ENCODE measurements at regions not wholly inside any gene's neighbourhood (a gene's known extent, or its start where the extent isn't known, plus 50 kb on each side); places are given as distances from the start of the nearest gene placed in this dataset.
A peak's percentile ranks its signal among the peaks of the same experiment; 100 is the strongest.

DNA sequence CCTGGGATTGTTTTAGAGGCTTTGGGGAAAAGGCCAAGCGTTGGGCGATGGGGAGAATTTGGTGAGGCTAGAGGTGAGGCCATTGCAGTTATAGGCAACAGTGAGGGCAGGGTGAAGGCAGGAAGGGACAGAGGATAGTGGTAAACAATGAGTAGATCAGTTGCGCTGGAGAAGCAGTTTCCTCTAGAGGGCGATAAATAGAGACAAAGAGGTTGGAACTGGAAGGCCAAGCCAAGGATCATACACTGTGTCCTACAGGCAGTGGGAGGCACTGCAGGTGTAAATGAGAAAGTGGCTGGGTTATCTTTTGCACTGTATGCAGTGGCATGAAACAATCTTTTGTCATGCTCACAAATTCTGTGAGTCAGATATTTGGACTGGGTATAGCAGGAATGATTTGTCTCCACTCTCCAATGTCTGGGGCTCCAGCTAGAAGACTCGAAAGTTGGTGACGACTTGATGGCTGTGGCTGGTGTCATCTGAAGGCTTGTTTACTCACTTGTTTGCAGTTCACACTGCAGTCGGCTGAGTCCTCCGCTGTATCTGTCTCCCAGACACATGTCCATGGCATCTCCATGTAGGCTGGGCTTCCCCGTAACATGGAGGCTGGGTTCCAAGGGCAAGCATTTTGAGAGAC, 82.1 kb downstream of the TNP1 start:
- DNase-seq, result peak in 2 of 42 donors; percentile 6 to 10
- intact Hi-C loops (cut with DNase I), result no loop called here

DNA sequence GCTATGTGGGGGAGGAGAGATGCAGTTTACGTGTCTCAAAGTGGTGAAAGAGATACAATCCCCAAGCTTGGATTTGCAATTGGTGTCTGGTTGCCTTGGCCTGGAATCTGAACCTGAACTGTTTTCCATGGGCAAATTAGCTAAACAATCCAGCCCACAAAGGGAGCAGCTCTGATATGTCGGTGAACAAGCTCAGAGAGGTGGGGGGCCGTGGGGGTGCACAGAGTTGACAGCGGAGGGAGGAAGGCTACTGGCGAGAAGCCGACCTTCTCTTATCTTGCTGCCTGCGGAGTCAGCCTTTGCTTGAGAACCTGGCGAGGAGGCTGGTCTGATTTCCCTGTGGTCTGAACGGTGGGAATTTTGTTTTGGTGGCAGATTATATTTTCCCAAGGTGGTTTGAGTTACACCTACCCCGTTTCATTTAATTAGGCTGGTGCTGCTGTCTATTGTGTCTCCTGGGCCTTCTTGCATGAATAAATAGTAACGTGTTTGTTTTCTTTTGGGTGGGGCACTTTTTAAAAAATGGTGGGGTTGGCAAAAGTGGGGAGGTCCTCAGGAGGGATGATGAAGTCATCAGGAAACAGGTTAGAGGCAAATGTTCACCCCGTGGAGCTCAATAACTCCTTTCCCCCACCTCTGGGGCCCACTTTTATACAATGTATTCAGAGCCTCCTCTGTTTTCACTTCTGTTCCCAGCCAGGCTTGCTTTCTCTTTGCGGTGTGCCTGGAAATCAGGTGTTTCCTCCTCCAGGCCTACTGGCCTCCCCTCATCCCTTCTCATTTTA, 80.9 kb upstream of the IGFBP5 start:
- intact Hi-C loops (cut with DNase I), result no loop called here
- DNase-seq, result no peak

DNA sequence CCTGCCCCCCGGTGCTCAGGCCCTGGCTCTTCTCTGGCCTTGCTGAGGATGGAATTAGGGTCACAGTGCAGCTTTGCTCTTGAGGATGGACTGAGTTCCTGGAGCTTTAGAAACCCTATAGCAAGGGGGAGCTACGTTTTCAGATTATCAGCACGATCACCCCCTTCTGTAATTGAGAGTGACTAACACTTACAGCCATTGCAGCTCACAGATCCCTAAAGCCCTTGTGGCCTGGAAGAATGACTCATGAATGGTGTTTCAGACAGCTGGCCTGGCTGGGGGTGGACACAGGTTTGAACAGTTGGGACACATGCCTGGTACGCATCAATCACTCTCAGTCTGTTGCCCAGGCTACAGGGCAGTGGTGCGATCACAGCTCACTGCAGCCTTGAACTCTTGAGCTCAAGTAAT, 79.7 kb upstream of the IGFBP5 start:
- no peak for DNase-seq
- intact Hi-C loops (cut with DNase I), result no loop called here

GRCh38 chr2:216774620-216775019, 79.3 kb upstream of the IGFBP5 start:
- intact Hi-C loops (cut with DNase I), result no loop called here
- no peak for DNase-seq

DNA sequence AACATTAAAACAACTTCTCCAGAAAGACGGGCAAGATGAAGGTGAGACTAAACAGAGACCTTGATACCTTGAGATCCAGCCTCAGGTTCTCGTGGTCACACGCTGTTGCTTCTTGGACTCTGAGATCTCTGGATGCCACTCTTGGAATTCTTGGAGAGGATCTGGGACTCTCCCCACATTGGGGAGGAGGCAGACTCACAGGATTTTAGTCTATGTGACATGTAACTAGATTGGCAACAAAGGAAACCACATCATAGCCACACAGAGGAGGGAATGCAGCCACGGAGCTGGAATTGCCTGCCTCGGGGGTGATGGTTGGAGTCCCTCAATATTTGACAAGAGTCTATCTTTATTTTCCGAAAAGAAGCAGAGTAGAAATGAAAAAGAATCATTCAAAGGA, 78.8 kb upstream of the IGFBP5 start:
- intact Hi-C loops (cut with DNase I), result no loop called here
- DNase-seq, result no peak

DNA sequence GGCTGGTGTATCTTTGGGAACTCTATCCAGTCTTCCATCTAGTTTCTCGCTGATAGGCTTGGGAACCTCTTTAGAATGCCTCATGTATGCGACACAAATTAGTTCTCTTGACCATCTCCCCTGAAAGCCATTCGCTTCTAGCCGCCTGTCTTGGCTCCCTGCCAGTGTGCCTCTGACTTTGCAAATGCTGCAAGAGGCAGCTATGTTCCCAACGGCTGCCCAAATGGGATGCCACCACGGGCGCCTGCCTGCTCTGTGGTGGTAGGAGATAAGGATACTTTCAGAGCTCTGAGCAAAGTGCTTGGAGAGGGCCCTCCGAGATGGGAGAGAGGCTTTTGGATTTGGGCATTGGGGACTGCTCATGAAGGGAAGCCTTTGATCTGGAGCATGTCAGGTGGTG, 77.7 kb upstream of the IGFBP5 start:
- DNase-seq, result peak in 4 of 42 donors; percentile 20 to 48 (median 28)

DNA sequence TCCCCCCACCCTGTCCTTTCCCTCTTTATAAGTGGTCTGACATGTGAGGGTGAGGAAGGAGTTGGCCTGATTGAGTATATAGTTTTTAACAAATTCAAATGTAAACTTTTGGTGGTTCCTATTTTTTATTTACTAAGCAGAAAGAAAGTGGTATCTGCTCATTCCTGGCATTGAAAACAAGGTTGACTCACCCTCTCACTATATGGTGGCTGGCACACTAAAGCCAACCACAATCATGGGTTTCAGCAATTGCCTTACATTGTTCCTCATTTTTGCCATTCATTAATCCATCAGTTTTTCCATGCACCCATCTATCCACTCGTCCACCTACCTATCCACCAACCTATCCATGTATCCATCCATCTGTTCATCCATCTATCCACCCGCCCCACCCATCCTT, 75.4 kb upstream of the IGFBP5 start:
- intact Hi-C loops (cut with DNase I), result no loop called here
- DNase-seq, result no peak

More for the DNA sequence above, 77.7 kb upstream of the IGFBP5 start:
- intact Hi-C loops (cut with DNase I), result no loop called here

DNA sequence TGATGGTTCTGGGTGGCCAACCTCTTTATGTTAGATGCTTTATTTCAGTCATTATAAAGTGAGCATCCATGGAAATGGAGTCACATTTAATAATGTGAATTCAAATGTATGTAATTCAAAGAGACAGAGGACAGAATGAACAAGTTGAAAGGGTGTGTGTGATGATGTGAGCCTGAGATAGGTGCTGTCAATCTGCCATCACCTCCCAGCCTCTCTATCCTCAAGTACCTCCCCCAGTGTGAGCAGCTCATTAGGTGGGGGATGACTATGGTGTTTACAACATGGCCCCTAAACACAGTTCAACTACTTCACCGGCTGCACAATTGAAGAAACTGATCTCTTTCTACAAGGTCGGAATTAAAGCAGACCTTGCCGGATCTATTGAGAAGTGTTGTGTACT, 74.7 kb upstream of the IGFBP5 start:
- no peak for DNase-seq
- intact Hi-C loops (cut with DNase I), result no loop called here

DNA sequence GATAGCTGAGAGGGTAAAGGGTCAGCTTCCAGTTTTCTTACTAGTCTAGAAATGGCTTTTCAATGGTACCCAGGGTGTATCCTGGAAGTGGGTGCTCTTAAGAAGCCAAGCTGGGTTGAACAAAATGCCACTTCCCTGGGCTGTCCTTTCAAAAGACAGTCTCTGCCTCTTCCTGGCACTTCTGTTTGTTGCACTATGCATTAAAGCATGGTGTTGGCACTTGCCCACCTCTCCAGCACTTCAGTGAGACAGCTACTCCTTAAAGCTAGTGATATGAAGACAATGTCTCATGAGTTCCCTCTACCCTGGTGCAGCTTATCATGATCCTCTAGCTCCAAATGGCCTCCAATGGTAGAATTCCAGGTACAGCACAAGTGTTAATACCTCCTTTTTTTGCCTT, 74.3 kb upstream of the IGFBP5 start:
- intact Hi-C loops (cut with DNase I), result no loop called here
- no peak for DNase-seq

- intact Hi-C loops (cut with DNase I), result no loop called here
- peak in 1 of 42 donors; percentile 46 for DNase-seq
These were observed 73.6 kb upstream of the IGFBP5 start for GRCh38 chr2:216768908-216769411.

DNA sequence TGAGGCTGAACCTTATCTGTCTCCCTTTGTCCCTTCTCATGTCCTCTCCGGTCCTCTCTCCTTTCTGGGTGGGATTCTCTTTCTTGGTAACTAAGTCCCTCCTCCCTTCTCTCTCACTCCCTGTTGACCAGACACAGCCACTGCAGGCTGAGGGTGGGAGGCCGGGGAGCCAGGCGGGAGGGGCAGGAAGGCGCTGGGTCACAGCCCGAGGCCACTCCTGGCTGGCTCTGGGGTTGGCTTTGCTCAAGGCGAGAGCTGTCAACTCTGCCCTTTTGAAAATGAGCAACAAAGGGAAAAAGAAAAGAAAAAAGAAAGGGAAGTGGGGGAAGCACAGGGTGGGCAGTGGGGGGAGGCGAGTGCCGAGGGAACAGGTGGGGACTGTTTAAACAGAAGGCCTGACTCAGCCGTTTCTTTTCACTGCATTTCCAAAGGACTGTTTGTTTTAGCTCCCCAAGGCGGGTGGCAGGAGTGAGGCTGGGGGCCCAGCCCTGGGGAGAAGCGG, 70.5 kb upstream of the IGFBP5 start:
- DNase-seq, result no peak
- intact Hi-C loops (cut with DNase I), result no loop called here

- no peak for DNase-seq
These were observed 68.0 kb upstream of the IGFBP5 start for GRCh38 chr2:216763396-216763795.

DNA sequence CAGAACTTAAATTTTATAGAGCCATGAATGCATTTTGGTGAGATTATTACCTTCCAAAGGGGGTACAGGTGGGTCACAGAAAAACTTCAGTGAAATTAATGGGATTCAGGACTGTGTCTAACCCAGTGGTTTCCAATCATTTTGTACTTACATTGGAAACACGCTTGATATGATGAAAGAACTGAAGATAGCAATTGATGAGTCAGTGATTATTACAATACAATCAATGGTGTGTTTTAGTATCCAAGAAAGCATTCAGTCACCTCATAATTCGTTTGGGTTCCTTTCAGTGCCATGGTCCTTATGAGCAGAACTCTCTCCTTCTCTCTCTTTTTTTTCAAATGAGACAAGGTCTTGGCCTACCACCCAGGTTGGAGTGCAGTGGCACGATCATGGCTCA, 66.5 kb upstream of the IGFBP5 start:
- DNase-seq, result no peak
- intact Hi-C loops (cut with DNase I), result no loop called here

More at GRCh38 chr2:216763396-216763795, 68.0 kb upstream of the IGFBP5 start:
- intact Hi-C loops (cut with DNase I), result no loop called here

DNA sequence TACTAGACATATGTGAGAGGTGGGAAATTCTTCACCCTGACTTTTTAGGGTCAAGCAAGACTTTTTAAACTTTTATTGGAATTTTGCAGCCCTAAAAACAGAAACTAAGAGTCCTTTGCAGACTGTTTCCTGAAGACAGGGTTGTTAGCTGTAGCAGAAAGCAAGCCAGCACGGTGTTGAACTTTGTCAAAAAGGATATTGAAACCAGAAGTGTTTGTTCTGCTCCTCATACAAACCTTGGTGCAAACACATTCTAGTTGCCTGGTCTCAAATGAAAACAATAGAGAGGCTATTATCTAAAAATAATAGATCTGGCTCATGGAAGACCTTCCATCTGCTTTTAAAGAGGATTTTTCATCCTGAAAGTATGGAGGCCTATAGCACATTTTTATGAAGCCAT, 65.8 kb upstream of the IGFBP5 start:
- DNase-seq, result no peak
- intact Hi-C loops (cut with DNase I), result no loop called here

GRCh38 chr2:216758256-216759155, 63.2 kb upstream of the IGFBP5 start:
- no peak for DNase-seq
- intact Hi-C loops (cut with DNase I), result no loop called here

DNA sequence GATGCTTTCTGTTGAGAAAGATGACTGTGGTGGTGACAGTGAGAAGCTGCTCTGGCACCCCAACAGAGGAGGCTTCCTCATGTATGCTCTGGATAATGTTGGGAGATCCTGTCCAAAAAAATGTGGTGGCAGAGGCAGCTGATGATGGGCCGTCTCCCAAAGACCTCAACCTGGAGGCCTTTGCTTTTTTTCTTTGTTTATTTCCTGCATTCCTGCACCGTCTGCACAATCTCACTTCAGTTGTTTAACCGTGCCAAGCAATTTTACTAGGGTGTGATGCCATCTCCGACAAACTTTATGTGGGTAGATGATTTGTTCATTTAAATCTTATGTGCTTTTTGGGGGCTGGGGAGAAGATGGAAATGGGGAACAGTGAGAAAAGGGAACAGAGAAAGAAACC, 62.2 kb upstream of the IGFBP5 start:
- intact Hi-C loops (cut with DNase I), result no loop called here
- DNase-seq, result no peak

DNA sequence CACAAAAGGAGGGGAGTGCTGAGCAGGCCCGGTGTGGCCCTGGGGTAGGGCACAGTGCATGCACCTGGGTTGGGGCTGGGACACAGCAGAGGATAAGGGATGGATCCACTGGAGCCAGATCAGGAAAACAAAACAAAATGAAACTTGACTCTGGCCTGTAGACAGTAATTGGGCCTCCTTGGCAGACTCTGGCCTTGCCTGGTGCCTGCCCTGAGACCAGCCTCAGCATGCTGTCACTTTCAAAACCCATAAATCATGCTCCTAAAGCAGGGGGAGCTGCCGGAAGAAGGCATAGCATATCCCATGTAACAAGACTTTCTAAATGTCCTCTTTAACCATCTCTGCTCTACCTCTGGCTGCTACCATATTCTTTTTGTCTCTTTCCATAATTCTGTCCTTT, 61.1 kb upstream of the IGFBP5 start:
- intact Hi-C loops (cut with DNase I), result no loop called here

DNA sequence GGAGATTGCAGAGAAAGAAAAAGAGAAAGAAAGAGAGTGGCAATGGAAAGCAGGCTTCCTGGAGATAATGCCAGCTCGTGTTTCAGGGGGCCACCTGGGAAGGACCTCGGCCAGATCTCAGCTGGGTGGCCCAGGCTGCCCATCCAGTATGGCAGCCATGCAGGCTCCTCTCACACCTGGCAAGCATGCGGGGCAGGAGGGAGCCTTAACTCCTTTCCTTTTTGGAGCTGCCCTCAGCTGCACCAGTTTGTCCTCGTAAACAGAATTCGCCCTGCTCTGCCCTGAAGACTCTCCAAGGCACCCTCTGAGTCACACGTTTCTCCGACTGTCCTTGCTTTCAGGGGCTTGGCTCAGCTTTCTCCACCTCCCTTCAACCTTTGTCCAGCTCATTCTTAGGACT, 59.5 kb upstream of the IGFBP5 start:
- no peak for DNase-seq
- intact Hi-C loops (cut with DNase I), result no loop called here

More for the DNA sequence above, 61.1 kb upstream of the IGFBP5 start:
- DNase-seq, result no peak

DNA sequence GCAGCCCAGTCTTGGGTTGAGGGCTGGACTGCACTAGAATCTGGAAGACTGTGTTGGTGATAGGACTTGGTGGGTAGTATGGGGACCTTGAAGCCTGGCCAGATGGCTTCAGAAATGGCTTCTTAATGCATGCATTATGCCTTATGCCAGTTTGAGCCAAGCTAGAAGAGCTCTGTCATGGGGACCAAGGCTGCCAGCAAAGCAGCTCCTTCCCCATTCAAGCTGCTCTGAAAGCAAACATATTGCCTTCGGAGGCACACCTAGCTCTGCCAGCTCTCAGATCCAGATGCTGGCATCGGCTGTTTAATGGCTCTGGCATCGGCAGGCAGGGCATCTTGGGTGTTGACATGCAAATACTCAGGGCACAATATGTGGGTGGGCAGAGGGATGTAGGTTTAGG, 59.0 kb upstream of the IGFBP5 start:
- peak in 3 of 42 donors; percentile 12 to 28 (median 24) for DNase-seq
- intact Hi-C loops (cut with DNase I), result no loop called here

All from head of caudate nucleus (tissue), 42 donors.